Esophagus muscularis mucosa (tissue), 4 donors: ENCODE measurements at regions not wholly inside any gene's neighbourhood (a gene's known extent, or its start where the extent isn't known, plus 50 kb on each side); places are given as distances from the start of the nearest gene placed in this dataset.

ENCODE experiments used
- DNase-seq: peaks from one replicate; pipeline ENCODE4 v3.0.0-alpha.2; 2017; ENCODE audit errors: extremely low spot score
- H3K27ac ChIP-seq, 4 donors: fragments of 200-600 bp; sonication (generic); replicated peaks in 1 of 4; 1 replicate in 3 of 4; 2 replicates in 1 of 4; pipeline ENCODE4 v1.5.1; 2016 to 2019; ENCODE audit warnings: mild to moderate bottlenecking in 1 of 4
- H3K27me3 ChIP-seq, 4 donors: fragments of 200-600 bp; sonication (generic); one replicate each; pipeline versions ENCODE4 v1.5.1 to v1.6.0; 2016 to 2019
- H3K36me3 ChIP-seq, 4 donors: fragments of 200-600 bp; sonication (generic); one replicate each; pipeline ENCODE4 v1.5.1; 2016 to 2019
- H3K4me1 ChIP-seq, 4 donors: fragments of 200-600 bp; sonication (generic); one replicate each; pipeline ENCODE4 v1.5.1; 2016 to 2019
- H3K4me3 ChIP-seq, 4 donors: fragments of 200-600 bp; sonication (generic); 1 replicate in 2 of 4; 2 replicates in 2 of 4; pipeline ENCODE4 v1.5.1; 2016 to 2019; ENCODE audit warnings: mild to moderate bottlenecking in 4 of 4, moderate library complexity in 1 of 4
- H3K9me3 ChIP-seq, 4 donors: fragments of 200-600 bp; sonication (generic); 1 replicate in 3 of 4; 2 replicates in 1 of 4; pipeline ENCODE4 v1.5.1; 2016 to 2019
- EP300 ChIP-seq: sonication (generic); formaldehyde crosslinking; IDR thresholded peaks from one replicate; pipeline ENCODE4 v1.6.1; 2017; ENCODE audit warnings: antibody characterized with exemption
- POLR2A ChIP-seq: fragments of 450-650 bp; IDR thresholded peaks from one replicate; pipeline ENCODE4 v1.6.1; 2017; ENCODE audit warnings: antibody characterized with exemption, moderate library complexity, mild to moderate bottlenecking, low read depth
- POLR2AphosphoS5 ChIP-seq, 2 donors: sonication (generic); formaldehyde crosslinking; IDR thresholded peaks; one replicate each; pipeline ENCODE4 v1.6.1; 2017; ENCODE audit warnings: antibody characterized with exemption in 2 of 2
- WGBS: methylation state at CpG from one replicate; pipeline ENCODE4 v1.1.5; 2018; 5-methylcytosine and 5-hydroxymethylcytosine counted together
- intact Hi-C: fragments of 100-400 bp; cut with DNase I; formaldehyde crosslinking; loops from one replicate; pipeline ENCODE4 v1.15.1; 2023
- TF ChIP-seq, protein P1 (sequence below), 3 experiments: fragments of 200-600 bp in 2 of 3; fragments of 450-650 bp in 1 of 3; sonication (generic) in 2 of 3; IDR thresholded peaks; one replicate each; pipeline ENCODE4 v1.5.1; 2017 to 2019; ENCODE audit warnings: antibody characterized with exemption in 3 of 3, mild to moderate bottlenecking in 2 of 3, moderate library complexity in 1 of 3

GRCh38 chr7:156194813-156195212 is 382.6 kb upstream of the SHH start:
- no peak for TF ChIP-seq EP300
- TF ChIP-seq, protein P1, sequence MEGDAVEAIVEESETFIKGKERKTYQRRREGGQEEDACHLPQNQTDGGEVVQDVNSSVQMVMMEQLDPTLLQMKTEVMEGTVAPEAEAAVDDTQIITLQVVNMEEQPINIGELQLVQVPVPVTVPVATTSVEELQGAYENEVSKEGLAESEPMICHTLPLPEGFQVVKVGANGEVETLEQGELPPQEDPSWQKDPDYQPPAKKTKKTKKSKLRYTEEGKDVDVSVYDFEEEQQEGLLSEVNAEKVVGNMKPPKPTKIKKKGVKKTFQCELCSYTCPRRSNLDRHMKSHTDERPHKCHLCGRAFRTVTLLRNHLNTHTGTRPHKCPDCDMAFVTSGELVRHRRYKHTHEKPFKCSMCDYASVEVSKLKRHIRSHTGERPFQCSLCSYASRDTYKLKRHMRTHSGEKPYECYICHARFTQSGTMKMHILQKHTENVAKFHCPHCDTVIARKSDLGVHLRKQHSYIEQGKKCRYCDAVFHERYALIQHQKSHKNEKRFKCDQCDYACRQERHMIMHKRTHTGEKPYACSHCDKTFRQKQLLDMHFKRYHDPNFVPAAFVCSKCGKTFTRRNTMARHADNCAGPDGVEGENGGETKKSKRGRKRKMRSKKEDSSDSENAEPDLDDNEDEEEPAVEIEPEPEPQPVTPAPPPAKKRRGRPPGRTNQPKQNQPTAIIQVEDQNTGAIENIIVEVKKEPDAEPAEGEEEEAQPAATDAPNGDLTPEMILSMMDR (IDR thresholded peaks at IDR 0.05): no peak
- TF ChIP-seq POLR2A: no peak
- TF ChIP-seq POLR2AphosphoS5 (IDR thresholded peaks at IDR 0.05): no peak
- 55% methylated on average over 11 of the region's 11 CpGs for WGBS
- intact Hi-C loops: no loop called here
- no peak overlapping the region for H3K27ac ChIP-seq
- H3K9me3 ChIP-seq: no peaks in the 10 kb centered on the region
- no peaks in the 10 kb centered on the region for H3K4me1 ChIP-seq
- no peak for DNase-seq
- no peak overlapping the region for H3K4me3 ChIP-seq
- H3K27me3 ChIP-seq: peaks cover 0 to 34% (median 0%) of the 10 kb centered on the region in 4 donors
- no peaks in the 10 kb centered on the region for H3K36me3 ChIP-seq

- intact Hi-C loops: no loop called here
- no peaks in the 10 kb centered on the region for H3K36me3 ChIP-seq
- no peak overlapping the region for H3K4me3 ChIP-seq
- no peak overlapping the region for H3K27ac ChIP-seq
- DNase-seq: no peak
- TF ChIP-seq, protein P1 (IDR thresholded peaks at IDR 0.05): no peak
- 77% methylated on average over 4 of the region's 4 CpGs for WGBS
- peaks cover 0 to 24% (median 0%) of the 10 kb centered on the region in 4 donors for H3K27me3 ChIP-seq
- no peaks in the 10 kb centered on the region for H3K4me1 ChIP-seq
- peaks cover 0 to under 1% (median 0%) of the 10 kb centered on the region in 4 donors for H3K9me3 ChIP-seq
These were observed 380.7 kb upstream of the SHH start for GRCh38 chr7:156192921-156193320.

- H3K4me1 ChIP-seq: no peaks in the 10 kb centered on the region
- WGBS: 92% methylated on average over 4 of the region's 4 CpGs
- intact Hi-C loops: no loop called here
- H3K4me3 ChIP-seq: no peak overlapping the region
- H3K36me3 ChIP-seq: no peaks in the 10 kb centered on the region
- H3K27ac ChIP-seq: no peak overlapping the region
- no peak for DNase-seq
- H3K27me3 ChIP-seq: peaks cover 0 to 17% (median 0%) of the 10 kb centered on the region in 4 donors
- TF ChIP-seq, protein P1 (IDR thresholded peaks at IDR 0.05): no peak
- TF ChIP-seq POLR2AphosphoS5 (IDR thresholded peaks at IDR 0.05) (no peak), POLR2A (no peak), EP300 (no peak)
- H3K9me3 ChIP-seq: peaks cover 0 to 16% (median 13%) of the 10 kb centered on the region in 4 donors
These were observed 378.8 kb upstream of the SHH start for GRCh38 chr7:156191090-156191489.

DNA sequence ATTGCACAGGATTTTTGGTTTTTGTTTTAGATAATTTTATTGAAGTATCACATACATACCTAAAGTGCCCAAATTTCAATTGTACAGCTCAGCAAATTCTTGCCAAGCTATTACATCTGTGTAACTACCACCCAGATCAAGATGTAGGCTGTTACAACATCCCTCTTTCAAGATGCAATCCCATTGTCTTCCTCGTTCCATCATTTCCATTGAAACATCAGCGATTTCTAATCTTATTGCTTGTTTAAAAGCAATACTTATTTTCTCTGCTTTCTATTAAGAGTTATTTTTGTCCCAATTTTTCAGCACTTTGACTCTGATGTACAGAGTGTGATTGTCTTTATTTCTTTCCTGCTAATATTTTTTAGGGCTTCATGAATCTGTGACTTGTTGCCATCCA is 372.8 kb upstream of the SHH start:
- DNase-seq: no peak
- H3K4me1 ChIP-seq: no peaks in the 10 kb centered on the region
- H3K27me3 ChIP-seq: peaks cover 0 to 13% (median 0%) of the 10 kb centered on the region in 4 donors
- peaks cover 0 to 32% (median 14%) of the 10 kb centered on the region in 4 donors for H3K9me3 ChIP-seq
- no peaks in the 10 kb centered on the region for H3K36me3 ChIP-seq
- no peak overlapping the region for H3K27ac ChIP-seq
- no peak overlapping the region for H3K4me3 ChIP-seq
- intact Hi-C loops: no loop called here
- WGBS: 87% methylated on average over 2 of the region's 2 CpGs
- TF ChIP-seq POLR2AphosphoS5 (IDR thresholded peaks at IDR 0.05): no peak

DNA sequence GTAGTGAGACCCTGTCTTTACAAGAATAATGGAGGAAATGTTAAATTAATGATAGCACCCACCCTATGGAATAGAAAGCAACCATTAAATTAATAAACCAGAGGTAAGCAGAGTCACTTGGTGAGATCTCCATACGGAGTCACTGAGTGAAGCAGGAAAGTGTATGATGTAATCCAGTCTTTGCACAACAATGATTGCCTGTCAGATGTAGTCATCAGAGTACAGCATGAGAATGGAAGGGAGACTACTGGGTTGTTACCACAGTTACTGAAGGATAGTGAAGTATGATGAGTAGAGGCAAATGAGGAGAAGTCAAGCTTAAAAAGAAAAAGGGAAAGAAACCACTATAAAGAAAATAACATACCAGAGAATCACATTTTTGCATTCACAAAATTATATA is 371.9 kb upstream of the SHH start:
- DNase-seq: no peak
- H3K36me3 ChIP-seq: no peaks in the 10 kb centered on the region
- no peaks in the 10 kb centered on the region for H3K4me1 ChIP-seq
- peaks cover 0 to 13% (median 0%) of the 10 kb centered on the region in 4 donors for H3K27me3 ChIP-seq
- H3K9me3 ChIP-seq: peaks cover 0 to 32% (median 14%) of the 10 kb centered on the region in 4 donors
- no peak overlapping the region for H3K4me3 ChIP-seq
- no peak overlapping the region for H3K27ac ChIP-seq
- 57% methylated on average over 1 of the region's 1 CpG for WGBS
- TF ChIP-seq POLR2A (no peak), POLR2AphosphoS5 (IDR thresholded peaks at IDR 0.05) (no peak), EP300 (no peak)
- TF ChIP-seq, protein P1 (IDR thresholded peaks at IDR 0.05): no peak
- intact Hi-C loops: no loop called here
